Stomach (tissue), 4 donors: ENCODE measurements at regions not wholly inside any gene's neighbourhood (a gene's known extent, or its start where the extent isn't known, plus 50 kb on each side); places are given as distances from the start of the nearest gene placed in this dataset.

ENCODE experiments used
- POLR2A ChIP-seq, 4 donors: fragments of 450-650 bp; IDR thresholded peaks; one replicate each; pipeline ENCODE4 v1.6.1; 2016; ENCODE audit warnings: antibody characterized with exemption in 4 of 4, control low read depth in 2 of 4, mild to moderate bottlenecking in 1 of 4, moderate library complexity in 1 of 4
- TF ChIP-seq, protein P1 (sequence below), 7 experiments: fragments of 450-650 bp in 4 of 7; fragments of 200-600 bp in 3 of 7; sonication (generic) in 3 of 7; IDR thresholded peaks; one replicate each; pipeline ENCODE4 v1.5.1; 2016 to 2019; ENCODE audit warnings: antibody characterized with exemption in 7 of 7, control low read depth in 2 of 7, mild to moderate bottlenecking in 1 of 7

DNA sequence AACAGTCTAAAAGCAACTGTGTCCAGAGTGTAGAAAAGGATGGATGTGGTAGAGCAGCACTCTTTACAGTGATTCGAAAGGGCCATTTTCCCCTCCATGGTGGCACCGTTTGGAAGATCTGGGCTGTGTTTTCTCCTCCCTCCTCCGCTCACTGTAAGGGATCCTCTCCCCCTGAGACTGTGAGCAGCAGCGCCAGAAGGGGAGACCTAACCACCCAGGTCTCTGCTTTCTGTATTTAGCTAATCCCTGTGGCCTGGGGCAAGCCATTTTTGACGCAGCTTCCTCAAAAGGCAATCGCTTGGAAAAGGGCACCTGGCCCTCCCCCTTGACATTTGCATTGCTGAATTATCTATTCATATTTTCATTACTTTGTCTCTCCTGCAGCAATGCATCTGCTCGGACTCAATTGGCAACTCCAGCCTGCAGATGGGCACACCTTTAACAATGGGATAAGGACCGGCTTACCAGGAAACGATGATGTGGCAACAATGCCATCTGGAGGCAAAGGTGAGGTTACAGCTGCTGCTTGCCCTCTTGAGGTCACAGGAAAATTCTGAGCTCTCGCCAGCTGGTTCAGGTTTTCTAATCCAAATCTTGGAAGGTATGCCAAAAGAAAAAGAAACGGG, 244.3 kb upstream of the WWC1 start:
- TF ChIP-seq POLR2A (IDR thresholded peaks at IDR 0.05) = no peak
- TF ChIP-seq, protein P1, sequence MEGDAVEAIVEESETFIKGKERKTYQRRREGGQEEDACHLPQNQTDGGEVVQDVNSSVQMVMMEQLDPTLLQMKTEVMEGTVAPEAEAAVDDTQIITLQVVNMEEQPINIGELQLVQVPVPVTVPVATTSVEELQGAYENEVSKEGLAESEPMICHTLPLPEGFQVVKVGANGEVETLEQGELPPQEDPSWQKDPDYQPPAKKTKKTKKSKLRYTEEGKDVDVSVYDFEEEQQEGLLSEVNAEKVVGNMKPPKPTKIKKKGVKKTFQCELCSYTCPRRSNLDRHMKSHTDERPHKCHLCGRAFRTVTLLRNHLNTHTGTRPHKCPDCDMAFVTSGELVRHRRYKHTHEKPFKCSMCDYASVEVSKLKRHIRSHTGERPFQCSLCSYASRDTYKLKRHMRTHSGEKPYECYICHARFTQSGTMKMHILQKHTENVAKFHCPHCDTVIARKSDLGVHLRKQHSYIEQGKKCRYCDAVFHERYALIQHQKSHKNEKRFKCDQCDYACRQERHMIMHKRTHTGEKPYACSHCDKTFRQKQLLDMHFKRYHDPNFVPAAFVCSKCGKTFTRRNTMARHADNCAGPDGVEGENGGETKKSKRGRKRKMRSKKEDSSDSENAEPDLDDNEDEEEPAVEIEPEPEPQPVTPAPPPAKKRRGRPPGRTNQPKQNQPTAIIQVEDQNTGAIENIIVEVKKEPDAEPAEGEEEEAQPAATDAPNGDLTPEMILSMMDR (IDR thresholded peaks at IDR 0.05) = peak in 1 of 7 experiments; percentile 30
